ENCODE measurements at regions not wholly inside any gene's neighbourhood (a gene's known extent, or its start where the extent isn't known, plus 50 kb on each side); places are given as distances from the start of the nearest gene placed in this dataset.

GRCh38 chr6:27176096-27176495 lies 71.4 kb upstream of the PRSS16 start:
- H3K4me1 ChIP-seq (ENCODE audit: insufficient read depth, low read length) = peaks cover 3% of the 10 kb centered on the region; the same call in 1 of the 2 replicates
- no peaks in the 10 kb centered on the region for H3K9me3 ChIP-seq (ENCODE audit: insufficient read depth, low read depth, low read length)
- peak overlapping the region; percentile 100 for H3K4me3 ChIP-seq (ENCODE audit: low read length)
- H3K9ac ChIP-seq (ENCODE audit: low read depth, low read length) = no peak overlapping the region; the same call in 1 of the 2 replicates
- no peaks in the 10 kb centered on the region for H3K27me3 ChIP-seq (ENCODE audit: insufficient read depth, low read length)
- no peaks in the 10 kb centered on the region for H3K36me3 ChIP-seq (ENCODE audit: insufficient read depth, low read depth, low read length)
- no peak overlapping the region for H3K27ac ChIP-seq (ENCODE audit: low read length)

- Histone ChIP-seq H3K9ac (ENCODE audit: low read depth, low read length) (peak overlapping the region; percentile 91), H3K27me3 (ENCODE audit: insufficient read depth, low read length) (no peaks in the 10 kb centered on the region), H3K4me1 (ENCODE audit: insufficient read depth, low read length) (peaks cover 3% of the 10 kb centered on the region; the same call in 1 of the 2 replicates), H3K36me3 (ENCODE audit: insufficient read depth, low read depth, low read length) (no peaks in the 10 kb centered on the region), H3K9me3 (ENCODE audit: insufficient read depth, low read depth, low read length) (no peaks in the 10 kb centered on the region), H3K4me3 (ENCODE audit: low read length) (peak overlapping the region; percentile 100), H3K27ac (ENCODE audit: low read length) (no peak overlapping the region)
Observed at GRCh38 chr6:27176523-27177484, 70.7 kb upstream of the PRSS16 start.

GRCh38 chr6:27177485-27178406 lies 69.8 kb upstream of the PRSS16 start:
- peak overlapping the region; percentile 100 for H3K4me3 ChIP-seq (ENCODE audit: low read length)
- no peaks in the 10 kb centered on the region for H3K36me3 ChIP-seq (ENCODE audit: insufficient read depth, low read depth, low read length)
- H3K9me3 ChIP-seq (ENCODE audit: insufficient read depth, low read depth, low read length) = no peaks in the 10 kb centered on the region
- H3K27me3 ChIP-seq (ENCODE audit: insufficient read depth, low read length) = no peaks in the 10 kb centered on the region
- H3K9ac ChIP-seq (ENCODE audit: low read depth, low read length) = peak overlapping the region; percentile 91
- peak overlapping the region; percentile 4 for H3K27ac ChIP-seq (ENCODE audit: low read length)
- peaks cover 3% of the 10 kb centered on the region; the same call in 1 of the 2 replicates for H3K4me1 ChIP-seq (ENCODE audit: insufficient read depth, low read length)

- Histone ChIP-seq H3K9ac (ENCODE audit: low read depth, low read length) (peak overlapping the region; percentile 91), H3K27ac (ENCODE audit: low read length) (peak overlapping the region; percentile 4), H3K4me3 (ENCODE audit: low read length) (peak overlapping the region; percentile 100), H3K9me3 (ENCODE audit: insufficient read depth, low read depth, low read length) (no peaks in the 10 kb centered on the region), H3K27me3 (ENCODE audit: insufficient read depth, low read length) (no peaks in the 10 kb centered on the region), H3K4me1 (ENCODE audit: insufficient read depth, low read length) (peaks cover 3% of the 10 kb centered on the region; the same call in 1 of the 2 replicates), H3K36me3 (ENCODE audit: insufficient read depth, low read depth, low read length) (no peaks in the 10 kb centered on the region)
Observed at GRCh38 chr6:27178407-27178730, 69.1 kb upstream of the PRSS16 start.

GRCh38 chr6:27178860-27179259 lies 68.6 kb upstream of the PRSS16 start:
- peak overlapping the region; percentile 91; the same call in 1 of the 2 replicates for H3K9ac ChIP-seq (ENCODE audit: low read depth, low read length)
- H3K27ac ChIP-seq (ENCODE audit: low read length) = no peak overlapping the region
- no peaks in the 10 kb centered on the region for H3K9me3 ChIP-seq (ENCODE audit: insufficient read depth, low read depth, low read length)
- peak overlapping the region; percentile 100 for H3K4me3 ChIP-seq (ENCODE audit: low read length)
- H3K4me1 ChIP-seq (ENCODE audit: insufficient read depth, low read length) = peaks cover 3% of the 10 kb centered on the region; the same call in 1 of the 2 replicates
- H3K36me3 ChIP-seq (ENCODE audit: insufficient read depth, low read depth, low read length) = no peaks in the 10 kb centered on the region
- no peaks in the 10 kb centered on the region for H3K27me3 ChIP-seq (ENCODE audit: insufficient read depth, low read length)

- H3K9ac ChIP-seq (ENCODE audit: low read depth, low read length) = no peak overlapping the region
- no peaks in the 10 kb centered on the region for H3K36me3 ChIP-seq (ENCODE audit: insufficient read depth, low read depth, low read length)
- peaks cover 15% of the 10 kb centered on the region for H3K27me3 ChIP-seq (ENCODE audit: insufficient read depth, low read length)
- H3K27ac ChIP-seq (ENCODE audit: low read length) = no peak overlapping the region
- H3K4me3 ChIP-seq (ENCODE audit: low read length) = no peak overlapping the region
- H3K4me1 ChIP-seq (ENCODE audit: insufficient read depth, low read length) = peaks cover 3% of the 10 kb centered on the region; the same call in 1 of the 2 replicates
- no peaks in the 10 kb centered on the region for H3K9me3 ChIP-seq (ENCODE audit: insufficient read depth, low read depth, low read length)
Observed at GRCh38 chr6:27183060-27183832, 64.3 kb upstream of the PRSS16 start.

- no peak overlapping the region for H3K27ac ChIP-seq (ENCODE audit: low read length)
- peaks cover 7% of the 10 kb centered on the region; the same call in 1 of the 2 replicates for H3K4me1 ChIP-seq (ENCODE audit: insufficient read depth, low read length)
- peak overlapping the region; percentile 83; the same call in 1 of the 2 replicates for H3K9ac ChIP-seq (ENCODE audit: low read depth, low read length)
- peaks cover 15% of the 10 kb centered on the region for H3K27me3 ChIP-seq (ENCODE audit: insufficient read depth, low read length)
- peak overlapping the region; percentile 87 for H3K4me3 ChIP-seq (ENCODE audit: low read length)
- no peaks in the 10 kb centered on the region for H3K36me3 ChIP-seq (ENCODE audit: insufficient read depth, low read depth, low read length)
- no peaks in the 10 kb centered on the region for H3K9me3 ChIP-seq (ENCODE audit: insufficient read depth, low read depth, low read length)
Observed at GRCh38 chr6:27187231-27188060, 60.1 kb upstream of the PRSS16 start.

- no peak overlapping the region for H3K27ac ChIP-seq (ENCODE audit: low read length)
Observed at GRCh38 chr6:27188061-27188884, 59.2 kb upstream of the PRSS16 start.

GRCh38 chr6:27188885-27189418 lies 58.5 kb upstream of the PRSS16 start:
- peaks cover 15% of the 10 kb centered on the region for H3K27me3 ChIP-seq (ENCODE audit: insufficient read depth, low read length)
- peak overlapping the region; percentile 87 for H3K4me3 ChIP-seq (ENCODE audit: low read length)
- no peaks in the 10 kb centered on the region for H3K9me3 ChIP-seq (ENCODE audit: insufficient read depth, low read depth, low read length)
- no peaks in the 10 kb centered on the region for H3K36me3 ChIP-seq (ENCODE audit: insufficient read depth, low read depth, low read length)
- H3K4me1 ChIP-seq (ENCODE audit: insufficient read depth, low read length) = peaks cover 7% of the 10 kb centered on the region; the same call in 1 of the 2 replicates
- H3K27ac ChIP-seq (ENCODE audit: low read length) = no peak overlapping the region
- H3K9ac ChIP-seq (ENCODE audit: low read depth, low read length) = peak overlapping the region; percentile 83; the same call in 1 of the 2 replicates

More at GRCh38 chr6:27188061-27188884, 59.2 kb upstream of the PRSS16 start:
- no peaks in the 10 kb centered on the region for H3K9me3 ChIP-seq (ENCODE audit: insufficient read depth, low read depth, low read length)
- peaks cover 15% of the 10 kb centered on the region for H3K27me3 ChIP-seq (ENCODE audit: insufficient read depth, low read length)
- peaks cover 7% of the 10 kb centered on the region; the same call in 1 of the 2 replicates for H3K4me1 ChIP-seq (ENCODE audit: insufficient read depth, low read length)
- H3K4me3 ChIP-seq (ENCODE audit: low read length) = peak overlapping the region; percentile 87
- H3K9ac ChIP-seq (ENCODE audit: low read depth, low read length) = peak overlapping the region; percentile 83; the same call in 1 of the 2 replicates
- no peaks in the 10 kb centered on the region for H3K36me3 ChIP-seq (ENCODE audit: insufficient read depth, low read depth, low read length)
